ENCODE measurements at regions not wholly inside any gene's neighbourhood (a gene's known extent, or its start where the extent isn't known, plus 50 kb on each side); places are given as distances from the start of the nearest gene placed in this dataset.
A peak's percentile ranks its signal among the peaks of the same experiment; 100 is the strongest.
"Not testable (repeated sequence)": the region's sequence is repeated elsewhere in the genome, so short reads cannot be mapped to it uniquely, and the experiment has no call there.

DNA sequence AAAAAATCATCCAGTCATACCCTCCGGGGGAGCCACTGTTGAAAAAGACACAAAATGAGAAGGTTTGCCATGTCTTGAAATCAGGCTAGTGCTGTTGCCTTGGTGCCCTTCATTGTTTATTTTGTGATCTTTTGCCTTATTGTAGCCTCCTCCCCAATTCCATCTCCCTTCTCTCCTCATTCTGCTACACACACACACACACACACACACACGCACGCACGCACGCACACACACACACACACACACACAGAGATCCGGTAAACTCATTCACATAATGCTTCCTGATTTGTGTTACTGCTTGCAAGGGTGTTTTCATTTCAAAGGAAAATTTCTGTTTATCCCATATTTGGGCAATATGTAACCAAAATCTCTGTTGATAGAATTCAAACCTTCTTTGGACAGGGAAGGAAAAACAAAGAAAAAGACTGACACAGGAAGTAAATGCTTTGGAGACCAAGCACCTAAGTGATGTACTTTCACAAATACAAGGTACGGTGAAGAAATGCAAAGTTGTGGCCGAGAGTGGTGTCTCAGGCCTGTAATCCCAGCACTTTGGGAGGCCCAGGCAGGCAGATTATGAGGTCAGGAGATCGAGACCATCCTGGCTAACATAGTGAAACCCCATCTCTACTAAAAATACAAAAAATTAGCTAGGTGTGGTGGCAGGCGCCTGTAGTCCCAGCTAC, 141.1 kb upstream of the CDK13 start:
- no peak for ATAC-seq
- Mint-ChIP-seq H3K27ac (no peak overlapping the region), H3K27me3 (peaks cover 17 to 23% of the 10 kb centered on the region in 2 donors), H3K9me3 (no peaks in the 10 kb centered on the region), H3K4me3 (no peak overlapping the region), H3K36me3 (no peaks in the 10 kb centered on the region), H3K4me1 (ENCODE audit: low read depth in 2 of 2) (no peaks in the 10 kb centered on the region)
- DNase-seq (ENCODE audit: low spot score), result no peak

DNA sequence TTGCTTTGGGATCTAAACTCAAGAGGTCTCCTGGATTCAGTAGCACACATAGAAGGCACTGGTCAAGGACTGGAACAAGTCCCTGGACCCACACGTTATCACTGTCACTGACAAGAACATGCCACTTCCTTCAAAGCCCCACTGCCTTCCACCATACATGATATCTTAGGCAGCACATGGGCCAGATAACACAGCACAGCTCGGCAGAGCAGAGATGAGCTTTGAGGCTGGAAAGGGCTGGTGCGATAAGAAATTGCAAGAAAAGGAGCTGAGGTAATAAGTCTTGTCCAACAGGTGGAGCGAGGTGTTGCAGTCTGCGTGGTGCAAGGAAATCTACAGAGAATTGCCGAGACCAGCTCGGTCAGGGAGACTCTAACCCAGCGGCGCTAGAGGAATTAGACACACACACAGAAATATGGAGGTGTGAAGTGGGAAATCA, 139.8 kb upstream of the CDK13 start:
- ATAC-seq (no peak), DNase-seq (ENCODE audit: low spot score) (no peak)
- Mint-ChIP-seq H3K27me3 (peaks cover 23 to 34% of the 10 kb centered on the region in 2 donors), H3K4me3 (no peak overlapping the region), H3K9me3 (no peaks in the 10 kb centered on the region), H3K36me3 (no peaks in the 10 kb centered on the region), H3K4me1 (ENCODE audit: low read depth in 2 of 2) (no peaks in the 10 kb centered on the region), H3K27ac (no peak overlapping the region)

DNA sequence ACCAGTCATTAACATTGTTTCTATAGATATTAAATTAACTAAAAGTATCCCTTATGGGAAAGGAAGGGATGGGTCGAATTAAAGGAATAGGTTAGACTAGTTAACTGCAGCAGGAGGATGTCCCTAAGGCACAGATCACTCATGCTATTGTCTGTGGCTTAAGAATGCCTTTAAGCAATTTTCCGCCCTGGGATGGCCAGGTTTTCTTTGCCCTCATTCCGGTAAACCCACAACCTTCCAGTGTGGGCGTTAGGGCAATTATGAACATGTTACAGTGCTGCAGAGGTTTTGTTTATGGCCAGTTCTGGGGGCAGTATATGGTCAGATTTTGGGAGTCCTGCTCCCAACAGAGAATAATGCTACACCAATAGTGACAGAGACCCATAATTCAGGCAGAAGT, 139.3 kb upstream of the CDK13 start:
- no peak for DNase-seq (ENCODE audit: low spot score)
- H3K4me3 Mint-ChIP-seq, result no peak overlapping the region
- H3K27me3 Mint-ChIP-seq, result peaks cover 25 to 39% of the 10 kb centered on the region in 2 donors
- H3K27ac Mint-ChIP-seq, result no peak overlapping the region
- ATAC-seq, result no peak
- no peaks in the 10 kb centered on the region for H3K36me3 Mint-ChIP-seq
- H3K4me1 Mint-ChIP-seq (ENCODE audit: low read depth in 2 of 2), result no peaks in the 10 kb centered on the region
- no peaks in the 10 kb centered on the region for H3K9me3 Mint-ChIP-seq

DNA sequence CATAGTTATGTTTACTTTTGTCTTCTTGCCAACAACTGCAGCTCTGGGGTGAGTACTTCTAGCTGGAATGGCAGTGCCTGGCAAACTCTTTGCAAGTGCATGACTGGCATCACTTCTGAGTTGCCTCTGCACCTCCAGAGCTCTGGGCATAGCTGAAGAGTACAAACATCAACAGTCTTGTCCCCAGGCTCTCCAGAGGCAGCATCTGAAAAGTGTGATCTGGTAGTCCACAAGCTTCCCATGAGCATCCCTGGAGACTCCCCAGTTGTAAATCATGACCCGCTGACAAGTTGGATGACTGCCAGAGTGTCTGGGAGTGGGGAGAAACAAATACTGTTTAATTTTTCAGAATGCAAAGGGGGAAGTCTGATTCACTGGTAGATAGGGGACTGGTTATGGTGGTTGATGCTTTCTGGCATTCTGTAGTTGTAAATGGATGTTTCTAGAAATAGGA, 138.9 kb upstream of the CDK13 start:
- peaks cover 25 to 44% of the 10 kb centered on the region in 2 donors for H3K27me3 Mint-ChIP-seq
- no peak overlapping the region for H3K27ac Mint-ChIP-seq
- no peaks in the 10 kb centered on the region for H3K36me3 Mint-ChIP-seq
- DNase-seq (ENCODE audit: low spot score) (no peak), ATAC-seq (no peak)
- no peaks in the 10 kb centered on the region for H3K9me3 Mint-ChIP-seq
- no peak overlapping the region for H3K4me3 Mint-ChIP-seq
- no peaks in the 10 kb centered on the region for H3K4me1 Mint-ChIP-seq (ENCODE audit: low read depth in 2 of 2)

DNA sequence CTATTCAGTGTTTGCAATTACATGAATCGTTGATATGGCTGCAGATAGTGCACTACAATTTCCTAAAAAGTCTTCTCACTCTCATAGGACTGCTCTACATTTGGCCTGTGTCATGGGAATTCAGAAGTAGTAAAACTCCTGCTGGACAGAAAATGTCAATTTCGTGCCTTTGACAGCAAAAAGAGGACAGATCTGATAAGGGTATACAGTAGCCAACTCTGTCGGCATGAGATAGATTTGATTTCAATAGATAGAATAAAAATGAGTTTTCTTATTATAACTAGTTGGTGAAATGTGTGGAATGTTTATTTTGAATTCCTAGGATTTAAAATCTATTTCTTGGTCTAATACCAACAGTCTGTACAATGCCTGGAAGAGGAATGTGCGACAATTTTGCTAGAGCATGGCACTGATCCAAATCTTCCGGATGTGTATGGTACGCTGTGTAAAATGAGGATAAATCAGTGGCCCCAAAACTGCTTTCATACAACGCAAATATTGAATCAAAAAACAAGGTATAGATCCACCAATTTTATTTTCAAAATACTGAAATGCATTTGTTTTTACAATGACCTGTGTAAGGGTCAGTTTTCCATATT, 133.5 kb upstream of the CDK13 start:
- Mint-ChIP-seq H3K9me3 (no peaks in the 10 kb centered on the region), H3K4me3 (no peak overlapping the region), H3K27ac (no peak overlapping the region), H3K4me1 (ENCODE audit: low read depth in 2 of 2) (no peaks in the 10 kb centered on the region), H3K36me3 (no peaks in the 10 kb centered on the region), H3K27me3 (peaks cover 39 to 65% of the 10 kb centered on the region in 2 donors)
- DNase-seq (ENCODE audit: low spot score) (no peak), ATAC-seq (no peak)

DNA sequence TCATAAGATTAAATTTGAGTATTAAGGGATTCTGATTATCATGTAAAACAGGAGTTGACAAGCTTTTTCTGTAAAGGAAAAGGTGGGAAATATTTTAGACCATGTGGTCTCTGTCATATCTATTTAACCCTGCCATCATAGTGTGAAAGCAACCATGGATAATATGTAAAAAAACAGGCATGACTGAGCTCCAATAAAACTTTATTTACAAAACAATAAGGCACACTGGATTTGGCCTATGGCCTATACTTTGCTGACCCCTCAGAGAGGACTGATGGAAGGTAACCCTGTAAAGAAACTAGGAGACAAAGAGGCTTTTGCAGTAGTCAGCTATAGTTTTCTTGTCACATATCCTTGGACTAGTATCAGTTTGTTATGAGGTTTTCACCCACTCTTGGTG, 130.5 kb upstream of the CDK13 start:
- Mint-ChIP-seq H3K36me3 (no peaks in the 10 kb centered on the region), H3K27me3 (peaks cover 40 to 63% of the 10 kb centered on the region in 2 donors), H3K4me1 (ENCODE audit: low read depth in 2 of 2) (no peaks in the 10 kb centered on the region), H3K9me3 (no peaks in the 10 kb centered on the region), H3K27ac (no peak overlapping the region), H3K4me3 (no peak overlapping the region)
- DNase-seq (ENCODE audit: low spot score) (no peak), ATAC-seq (no peak)

DNA sequence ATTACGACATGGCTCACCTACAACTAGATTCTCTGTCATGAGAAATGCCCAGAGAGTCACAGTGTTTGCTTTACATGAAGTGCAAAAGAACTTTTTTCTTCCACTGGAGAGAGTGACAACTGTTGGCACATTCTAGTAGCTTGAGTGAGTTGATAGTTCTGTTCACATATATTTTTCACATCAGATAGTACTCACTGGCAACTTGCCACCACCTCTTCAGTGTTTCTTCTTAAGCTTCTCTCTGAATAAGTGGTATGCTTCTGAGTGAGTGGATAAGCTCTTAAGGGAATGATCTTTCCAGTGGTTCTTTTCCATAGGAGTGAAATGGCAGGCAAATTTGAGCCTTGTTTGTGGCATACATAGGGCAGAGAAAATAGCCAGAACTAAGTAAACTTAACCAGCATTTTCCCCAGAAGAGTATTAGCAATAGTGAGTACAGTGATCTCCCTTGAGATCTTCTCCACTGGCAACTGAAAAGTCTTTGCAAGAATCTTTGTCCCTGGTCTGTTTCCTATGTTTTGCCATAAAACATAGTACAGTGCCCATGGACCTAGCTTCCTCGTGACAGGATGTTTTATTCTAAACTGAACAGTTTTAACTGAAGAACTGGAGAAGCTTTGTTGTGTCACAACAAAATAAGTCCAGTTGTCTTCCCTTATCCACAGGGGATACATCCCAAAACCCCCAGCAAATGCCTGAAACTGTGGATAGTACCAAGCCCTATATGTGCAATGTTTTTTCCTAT, 125.4 kb upstream of the CDK13 start:
- no peaks in the 10 kb centered on the region for H3K36me3 Mint-ChIP-seq
- H3K27me3 Mint-ChIP-seq, result peaks cover 33 to 61% of the 10 kb centered on the region in 2 donors
- H3K4me3 Mint-ChIP-seq, result no peak overlapping the region
- H3K27ac Mint-ChIP-seq, result no peak overlapping the region
- no peak for DNase-seq (ENCODE audit: low spot score)
- peaks cover 0 to 2% of the 10 kb centered on the region in 2 donors for H3K4me1 Mint-ChIP-seq (ENCODE audit: low read depth in 2 of 2)
- ATAC-seq, result no peak
- no peaks in the 10 kb centered on the region for H3K9me3 Mint-ChIP-seq

DNA sequence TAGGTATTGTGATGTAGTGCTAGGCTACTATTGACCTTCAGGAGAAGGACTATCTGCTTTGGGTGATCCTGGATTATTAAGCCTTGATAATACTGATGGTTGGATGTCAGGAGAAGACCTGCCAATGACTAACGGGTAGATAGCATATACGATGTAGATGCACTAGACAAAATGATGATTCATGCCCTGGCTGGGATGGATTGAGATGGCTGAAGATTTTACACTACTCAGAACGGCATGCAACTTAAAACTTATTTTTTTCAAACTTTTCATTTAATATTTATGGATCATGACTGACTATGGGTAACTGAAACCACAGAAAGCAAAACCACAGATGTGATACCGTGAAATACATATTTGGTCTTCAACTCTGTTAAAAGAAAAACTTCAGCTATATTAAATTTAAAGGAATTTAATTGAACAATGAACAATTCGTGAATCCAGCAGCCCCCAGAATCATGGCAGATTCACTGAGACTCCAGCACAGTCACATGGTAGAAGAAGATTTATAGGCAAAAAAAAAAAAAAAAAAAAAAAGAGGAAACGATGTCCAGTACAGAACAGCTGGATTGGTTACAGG, 124.6 kb upstream of the CDK13 start:
- ATAC-seq (no peak), DNase-seq (ENCODE audit: low spot score) (no peak)
- H3K9me3 Mint-ChIP-seq, result no peaks in the 10 kb centered on the region
- H3K27ac Mint-ChIP-seq, result no peak overlapping the region
- peaks cover 0 to 2% of the 10 kb centered on the region in 2 donors for H3K4me1 Mint-ChIP-seq (ENCODE audit: low read depth in 2 of 2)
- peaks cover 38 to 64% of the 10 kb centered on the region in 2 donors for H3K27me3 Mint-ChIP-seq
- H3K36me3 Mint-ChIP-seq, result no peaks in the 10 kb centered on the region
- no peak overlapping the region for H3K4me3 Mint-ChIP-seq

DNA sequence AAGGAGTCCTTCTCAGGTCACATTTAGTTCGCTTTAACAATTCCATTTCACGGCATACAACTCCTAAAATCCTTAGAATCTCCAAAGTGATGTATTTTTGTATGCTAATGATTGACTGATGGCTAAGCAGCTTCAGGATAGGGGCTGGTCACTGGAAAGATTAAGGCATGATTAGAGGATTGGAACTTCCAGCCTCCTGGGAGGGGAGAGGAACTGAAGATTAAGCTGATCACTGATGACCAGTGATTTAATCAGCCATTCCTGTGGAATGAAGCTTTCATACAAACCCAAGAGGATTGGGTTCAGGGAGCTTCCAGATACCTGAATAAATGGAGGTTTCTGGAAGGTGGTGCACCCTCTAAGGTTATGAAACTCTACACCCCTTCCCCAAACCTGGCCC, 123.9 kb upstream of the CDK13 start:
- peaks cover 34 to 59% of the 10 kb centered on the region in 2 donors for H3K27me3 Mint-ChIP-seq
- no peaks in the 10 kb centered on the region for H3K36me3 Mint-ChIP-seq
- DNase-seq (ENCODE audit: low spot score), result no peak
- H3K4me3 Mint-ChIP-seq, result no peak overlapping the region
- no peaks in the 10 kb centered on the region for H3K9me3 Mint-ChIP-seq
- no peak overlapping the region for H3K27ac Mint-ChIP-seq
- no peak for ATAC-seq
- H3K4me1 Mint-ChIP-seq (ENCODE audit: low read depth in 2 of 2), result peaks cover 0 to 2% of the 10 kb centered on the region in 2 donors

DNA sequence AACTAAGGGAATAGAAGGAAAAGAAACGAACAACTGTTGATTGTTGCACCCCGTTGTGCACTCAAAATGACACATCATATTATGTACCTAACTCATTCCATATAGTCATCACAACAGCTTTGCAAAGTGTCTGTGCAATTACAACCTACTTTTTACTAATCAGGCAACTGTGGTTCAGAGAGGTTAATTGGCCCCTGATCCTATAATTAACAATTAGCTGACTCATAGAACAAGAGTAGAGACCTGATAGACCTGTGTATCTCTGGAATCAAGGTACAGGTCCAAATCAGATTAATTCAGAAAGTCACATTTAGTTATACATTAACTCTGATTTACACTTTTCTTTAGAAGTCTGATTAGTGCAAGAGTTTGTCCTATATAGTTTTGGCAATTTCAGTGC, 122.5 kb upstream of the CDK13 start:
- H3K4me1 Mint-ChIP-seq (ENCODE audit: low read depth in 2 of 2), result peaks cover 0 to 2% of the 10 kb centered on the region in 2 donors

DNA sequence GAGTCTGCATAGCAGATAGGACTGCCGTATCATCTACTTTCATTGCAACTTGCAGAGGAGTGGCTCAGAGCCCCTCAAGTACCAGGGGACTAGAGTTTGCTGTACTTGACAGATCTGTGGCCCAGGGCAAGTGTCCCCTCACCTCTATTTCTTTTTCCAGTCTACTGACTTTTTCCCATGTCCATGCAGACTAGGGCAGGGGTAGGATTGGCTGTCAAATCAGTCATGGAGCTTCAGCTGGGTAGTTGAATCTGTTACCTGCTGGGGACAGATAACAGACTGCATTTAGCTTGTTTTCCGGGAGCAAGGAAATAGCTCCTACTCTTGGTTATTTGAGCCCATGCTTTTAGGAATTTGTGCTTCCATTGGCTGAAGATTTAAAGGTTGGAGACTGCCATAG, 121.0 kb upstream of the CDK13 start:
- H3K4me1 Mint-ChIP-seq (ENCODE audit: low read depth in 2 of 2), result peaks cover 0 to 5% of the 10 kb centered on the region in 2 donors
- H3K9me3 Mint-ChIP-seq, result no peaks in the 10 kb centered on the region
- peaks cover 30 to 60% of the 10 kb centered on the region in 2 donors for H3K27me3 Mint-ChIP-seq
- H3K27ac Mint-ChIP-seq, result no peak overlapping the region
- no peaks in the 10 kb centered on the region for H3K36me3 Mint-ChIP-seq
- H3K4me3 Mint-ChIP-seq, result no peak overlapping the region
- no peak for ATAC-seq
- DNase-seq (ENCODE audit: low spot score), result no peak

More for the DNA sequence above, 122.5 kb upstream of the CDK13 start:
- Mint-ChIP-seq H3K27me3 (peaks cover 30 to 66% of the 10 kb centered on the region in 2 donors), H3K27ac (no peak overlapping the region), H3K36me3 (no peaks in the 10 kb centered on the region), H3K4me3 (no peak overlapping the region), H3K9me3 (no peaks in the 10 kb centered on the region)
- ATAC-seq (no peak), DNase-seq (ENCODE audit: low spot score) (no peak)

DNA sequence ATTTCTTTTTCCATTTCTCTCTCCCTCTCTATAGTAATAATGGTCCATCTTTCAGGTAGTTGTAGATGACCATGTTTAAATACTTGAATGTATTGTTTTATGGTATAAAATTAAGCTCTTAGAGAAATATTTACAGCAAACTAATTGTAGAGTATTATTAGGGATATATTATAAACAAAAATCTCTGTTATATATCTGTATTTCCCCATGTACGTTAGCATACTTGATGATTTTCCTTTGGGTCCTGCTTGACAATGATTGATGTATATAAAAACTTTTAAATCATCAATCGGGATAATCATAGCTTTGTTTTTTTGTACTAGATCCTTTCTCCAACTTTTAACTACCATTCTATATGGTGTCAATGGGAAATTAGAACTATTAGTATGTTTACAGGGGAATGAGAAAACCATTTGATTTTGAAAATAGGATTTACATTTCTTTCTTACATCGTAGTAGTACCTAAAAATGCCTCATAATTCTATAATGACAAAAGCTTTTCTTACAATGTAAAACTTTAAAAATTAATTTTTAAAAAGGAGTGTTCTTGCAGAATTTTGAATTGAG, 117.5 kb upstream of the CDK13 start:
- H3K27me3 Mint-ChIP-seq, result peaks cover 40 to 63% of the 10 kb centered on the region in 2 donors

DNA sequence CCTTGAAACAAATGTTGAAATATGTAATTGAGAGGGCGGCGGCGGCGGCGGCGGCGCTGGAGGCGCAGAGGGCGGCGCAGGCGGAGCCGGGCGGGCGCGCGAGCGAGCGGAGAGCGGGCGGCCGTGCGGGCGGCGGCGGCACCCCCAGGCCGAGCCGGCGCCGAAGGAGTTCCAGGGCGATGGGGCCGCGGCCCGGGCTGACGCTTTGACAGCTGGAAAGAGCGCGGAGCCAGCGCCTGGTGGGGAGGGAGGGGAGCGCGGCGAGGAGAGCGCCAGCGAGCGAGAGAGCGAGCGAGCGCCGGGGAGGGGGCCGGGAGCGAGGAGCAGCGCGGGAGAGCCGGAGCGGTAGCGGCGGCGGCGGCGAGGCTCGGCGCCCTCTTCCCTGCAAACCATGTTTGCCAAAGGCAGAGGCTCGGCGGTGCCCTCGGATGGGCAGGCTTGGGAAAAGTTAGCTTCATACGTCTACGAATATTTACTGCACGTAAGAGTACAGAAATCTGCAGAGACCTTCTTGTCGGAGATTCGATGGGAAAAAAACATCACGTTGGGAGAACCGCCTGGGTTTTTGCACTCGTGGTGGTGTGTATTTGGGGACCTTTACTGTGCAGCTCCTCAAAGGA, 116.8 kb upstream of the CDK13 start:
- H3K27me3 Mint-ChIP-seq, result peaks cover 37 to 56% of the 10 kb centered on the region in 2 donors
- DNase-seq (ENCODE audit: low spot score); H3K9me3 Mint-ChIP-seq; H3K4me1 Mint-ChIP-seq (ENCODE audit: low read depth in 2 of 2); H3K36me3 Mint-ChIP-seq; H3K27ac Mint-ChIP-seq: not testable (repeated sequence)
- H3K4me3 Mint-ChIP-seq, result peak overlapping the region; percentile 30
- ATAC-seq, result peak; percentile 79 to 86

More for the DNA sequence above, 117.5 kb upstream of the CDK13 start:
- Mint-ChIP-seq H3K27ac (no peak overlapping the region), H3K4me3 (no peak overlapping the region), H3K36me3 (no peaks in the 10 kb centered on the region), H3K9me3 (no peaks in the 10 kb centered on the region), H3K4me1 (ENCODE audit: low read depth in 2 of 2) (peaks cover 0 to 3% of the 10 kb centered on the region in 2 donors)
- ATAC-seq (no peak), DNase-seq (ENCODE audit: low spot score) (no peak)
